ENCODE measurements at regions not wholly inside any gene's neighbourhood (a gene's known extent, or its start where the extent isn't known, plus 50 kb on each side); places are given as distances from the start of the nearest gene placed in this dataset.

DNA sequence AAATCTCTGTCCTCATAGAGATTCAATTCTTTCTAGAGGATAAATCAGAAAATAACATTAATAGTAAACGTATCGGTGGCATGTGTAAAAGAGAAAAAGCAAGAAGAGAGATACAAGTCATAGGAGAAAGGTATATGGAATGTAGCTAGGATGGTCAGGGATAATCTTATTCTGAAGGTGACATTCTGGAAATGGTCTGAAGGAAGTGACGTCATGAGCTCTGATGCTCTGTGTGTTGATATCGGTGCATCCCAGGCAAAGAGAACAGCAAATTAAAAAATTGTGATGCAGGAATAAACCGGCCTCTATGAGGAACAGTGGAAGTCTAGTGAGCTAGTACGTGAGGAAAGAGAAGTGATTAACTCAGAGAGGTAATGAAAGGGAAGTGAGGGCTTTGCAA lies 1215.8 kb downstream of the CNTNAP5 start:
- no peak overlapping the region for H3K23ac ChIP-seq (ENCODE audit: low read length in 2 of 2)
- no peak overlapping the region for H3K14ac ChIP-seq (ENCODE audit: low read length in 2 of 2)
- H3K18ac ChIP-seq (ENCODE audit: low read depth in 1 of 2, low read length in 2 of 2) = no peak overlapping the region
- H3K9ac ChIP-seq (ENCODE audit: low read length) = no peak overlapping the region
- H4K91ac ChIP-seq (ENCODE audit: low read length) = no peak overlapping the region
- no peak overlapping the region for H2AK5ac ChIP-seq (ENCODE audit: low read length, severe bottlenecking)
- H3K27me3 ChIP-seq (ENCODE audit: control insufficient read depth in 1 of 2, insufficient read depth in 1 of 2, low read length in 2 of 2) = no peaks in the 10 kb centered on the region
- WGBS = 92% methylated on average over 6 of the region's 6 CpGs
- H2AFZ ChIP-seq (ENCODE audit: low read depth, low read length) = no peak overlapping the region
- no peak overlapping the region for H2BK5ac ChIP-seq (ENCODE audit: low read depth, low read length, poor library complexity, severe bottlenecking)
- H3K9me3 ChIP-seq (ENCODE audit: control insufficient read depth, low read length) = peaks cover 6% of the 10 kb centered on the region
- H3K79me1 ChIP-seq (replicated peaks; ENCODE audit: low read length, poor library complexity, severe bottlenecking) = no peaks in the 10 kb centered on the region
- H3K27ac ChIP-seq (ENCODE audit: low read length, poor library complexity, severe bottlenecking) = no peak overlapping the region
- H3K36me3 ChIP-seq (ENCODE audit: control insufficient read depth in 1 of 2, insufficient read depth in 2 of 2, low read depth in 1 of 2, low read length in 2 of 2) = no peaks in the 10 kb centered on the region
- H3K4me1 ChIP-seq (ENCODE audit: control insufficient read depth, insufficient read depth, low read depth, low read length) = no peaks in the 10 kb centered on the region
- no peak overlapping the region for H2BK120ac ChIP-seq (ENCODE audit: low read depth, low read length)
- H2BK12ac ChIP-seq (ENCODE audit: low read length in 2 of 2) = no peak overlapping the region
- no peak overlapping the region for H3K4ac ChIP-seq (ENCODE audit: low read depth in 1 of 2, low read length in 2 of 2)
- no peak overlapping the region for H4K8ac ChIP-seq (ENCODE audit: low read length)
- no peak overlapping the region for H3K4me3 ChIP-seq (ENCODE audit: insufficient read depth in 1 of 2, low read depth in 1 of 2, low read length in 2 of 2)
- H2BK15ac ChIP-seq (ENCODE audit: low read depth, poor library complexity, severe bottlenecking) = no peak overlapping the region
- no peak for DNase-seq
- H3K4me2 ChIP-seq (ENCODE audit: low read length, poor library complexity, severe bottlenecking) = no peak overlapping the region

DNA sequence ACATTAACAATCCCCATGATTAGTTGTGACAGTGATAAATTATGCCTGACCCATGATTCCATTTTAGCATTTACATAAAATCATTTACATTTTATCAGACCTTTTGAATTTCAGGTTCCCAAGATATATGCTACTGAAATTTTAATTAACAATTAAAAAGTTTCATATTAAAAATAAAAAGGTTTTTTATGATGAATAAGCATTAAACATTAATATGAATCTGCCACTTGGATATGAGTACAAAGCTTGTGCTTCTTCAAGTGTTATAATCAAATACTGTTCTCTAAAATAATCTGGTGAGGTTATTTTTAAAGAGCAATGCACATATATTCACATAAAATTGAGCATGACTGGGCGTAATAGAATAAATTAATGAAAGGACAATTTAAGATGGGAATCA lies 1218.0 kb downstream of the CNTNAP5 start:
- 100% methylated on average over 1 of the region's 1 CpG for WGBS
- H2BK120ac ChIP-seq (ENCODE audit: low read depth, low read length) = no peak overlapping the region
- H4K8ac ChIP-seq (ENCODE audit: low read length) = no peak overlapping the region
- no peak overlapping the region for H3K4ac ChIP-seq (ENCODE audit: low read depth in 1 of 2, low read length in 2 of 2)
- DNase-seq = no peak
- H3K14ac ChIP-seq (ENCODE audit: low read length in 2 of 2) = no peak overlapping the region
- no peak overlapping the region for H3K4me2 ChIP-seq (ENCODE audit: low read length, poor library complexity, severe bottlenecking)
- H3K36me3 ChIP-seq (ENCODE audit: control insufficient read depth in 1 of 2, insufficient read depth in 2 of 2, low read depth in 1 of 2, low read length in 2 of 2) = no peaks in the 10 kb centered on the region
- H3K27ac ChIP-seq (ENCODE audit: low read length, poor library complexity, severe bottlenecking) = no peak overlapping the region
- H3K27me3 ChIP-seq (ENCODE audit: control insufficient read depth in 1 of 2, insufficient read depth in 1 of 2, low read length in 2 of 2) = no peaks in the 10 kb centered on the region
- no peak overlapping the region for H2AFZ ChIP-seq (ENCODE audit: low read depth, low read length)
- H3K4me3 ChIP-seq (ENCODE audit: insufficient read depth in 1 of 2, low read depth in 1 of 2, low read length in 2 of 2) = no peak overlapping the region
- H3K9ac ChIP-seq (ENCODE audit: low read length) = no peak overlapping the region
- H3K4me1 ChIP-seq (ENCODE audit: control insufficient read depth, insufficient read depth, low read depth, low read length) = no peaks in the 10 kb centered on the region
- no peak overlapping the region for H2BK12ac ChIP-seq (ENCODE audit: low read length in 2 of 2)
- H2AK5ac ChIP-seq (ENCODE audit: low read length, severe bottlenecking) = no peak overlapping the region
- no peak overlapping the region for H2BK15ac ChIP-seq (ENCODE audit: low read depth, poor library complexity, severe bottlenecking)
- no peaks in the 10 kb centered on the region for H3K79me1 ChIP-seq (replicated peaks; ENCODE audit: low read length, poor library complexity, severe bottlenecking)
- H2BK5ac ChIP-seq (ENCODE audit: low read depth, low read length, poor library complexity, severe bottlenecking) = no peak overlapping the region
- H3K23ac ChIP-seq (ENCODE audit: low read length in 2 of 2) = no peak overlapping the region
- H3K18ac ChIP-seq (ENCODE audit: low read depth in 1 of 2, low read length in 2 of 2) = no peak overlapping the region
- H3K9me3 ChIP-seq (ENCODE audit: control insufficient read depth, low read length) = peaks cover 6% of the 10 kb centered on the region
- H4K91ac ChIP-seq (ENCODE audit: low read length) = no peak overlapping the region

DNA sequence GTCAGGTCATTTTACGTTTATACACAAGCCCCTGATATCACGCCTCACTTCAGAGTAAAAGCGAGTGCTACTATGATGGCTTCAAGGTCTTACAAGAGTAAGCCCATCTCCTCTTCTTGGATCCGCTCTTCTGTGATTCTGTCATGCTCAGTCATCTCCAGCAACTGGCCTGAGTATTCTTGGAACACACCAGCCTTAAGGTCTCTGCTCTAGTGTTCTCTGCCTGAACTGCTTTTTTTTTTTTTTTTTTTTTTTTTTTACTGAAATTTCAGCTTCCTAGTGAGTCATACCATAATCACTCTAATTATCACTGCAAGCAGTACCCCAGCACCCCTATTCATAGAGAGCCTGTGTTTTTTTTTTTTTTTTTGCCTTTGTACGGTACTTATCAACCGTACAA lies 1228.9 kb downstream of the CNTNAP5 start:
- Histone ChIP-seq H2BK5ac (ENCODE audit: low read depth, low read length, poor library complexity, severe bottlenecking) (no peak overlapping the region), H3K9me3 (ENCODE audit: control insufficient read depth, low read length) (peaks cover 5% of the 10 kb centered on the region), H3K79me1 (replicated peaks; ENCODE audit: low read length, poor library complexity, severe bottlenecking) (no peaks in the 10 kb centered on the region), H3K27ac (ENCODE audit: low read length, poor library complexity, severe bottlenecking) (no peak overlapping the region), H3K14ac (ENCODE audit: low read length in 2 of 2) (no peak overlapping the region), H2BK12ac (ENCODE audit: low read length in 2 of 2) (no peak overlapping the region), H2AFZ (ENCODE audit: low read depth, low read length) (no peak overlapping the region), H4K91ac (ENCODE audit: low read length) (no peak overlapping the region), H3K27me3 (ENCODE audit: control insufficient read depth in 1 of 2, insufficient read depth in 1 of 2, low read length in 2 of 2) (no peaks in the 10 kb centered on the region), H3K4me3 (ENCODE audit: insufficient read depth in 1 of 2, low read depth in 1 of 2, low read length in 2 of 2) (no peak overlapping the region), H3K4me1 (ENCODE audit: control insufficient read depth, insufficient read depth, low read depth, low read length) (no peaks in the 10 kb centered on the region), H3K36me3 (ENCODE audit: control insufficient read depth in 1 of 2, insufficient read depth in 2 of 2, low read depth in 1 of 2, low read length in 2 of 2) (no peaks in the 10 kb centered on the region), H2BK15ac (ENCODE audit: low read depth, poor library complexity, severe bottlenecking) (no peak overlapping the region), H3K23ac (ENCODE audit: low read length in 2 of 2) (no peak overlapping the region), H3K18ac (ENCODE audit: low read depth in 1 of 2, low read length in 2 of 2) (no peak overlapping the region), H2BK120ac (ENCODE audit: low read depth, low read length) (no peak overlapping the region), H3K4me2 (ENCODE audit: low read length, poor library complexity, severe bottlenecking) (no peak overlapping the region), H2AK5ac (ENCODE audit: low read length, severe bottlenecking) (no peak overlapping the region), H3K4ac (ENCODE audit: low read depth in 1 of 2, low read length in 2 of 2) (no peak overlapping the region), H4K8ac (ENCODE audit: low read length) (no peak overlapping the region), H3K9ac (ENCODE audit: low read length) (no peak overlapping the region)
- no peak for DNase-seq
- 75% methylated on average over 4 of the region's 6 CpGs for WGBS

DNA sequence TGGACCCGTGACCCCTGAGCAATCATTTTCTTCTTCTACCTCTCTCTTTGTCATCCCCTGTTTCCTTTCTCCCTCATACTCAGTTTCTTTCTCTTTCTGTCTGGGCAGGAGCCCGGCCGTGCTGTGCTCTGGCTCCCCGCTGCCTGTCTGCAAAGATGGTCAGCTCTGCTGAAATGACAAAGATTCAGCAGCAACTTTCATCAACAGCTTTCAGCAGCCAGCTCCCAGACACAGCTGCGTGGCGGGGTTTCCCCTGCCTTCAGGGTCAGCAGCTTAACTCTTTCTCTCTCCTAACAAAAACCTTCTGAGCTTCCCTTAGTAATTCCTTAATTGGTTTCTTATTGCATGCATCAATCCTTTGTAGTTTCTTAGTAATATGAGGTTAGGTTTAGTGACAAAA lies 1234.4 kb downstream of the CNTNAP5 start:
- Histone ChIP-seq H3K4me1 (ENCODE audit: control insufficient read depth, insufficient read depth, low read depth, low read length) (no peaks in the 10 kb centered on the region), H3K4ac (ENCODE audit: low read depth in 1 of 2, low read length in 2 of 2) (no peak overlapping the region), H3K27ac (ENCODE audit: low read length, poor library complexity, severe bottlenecking) (no peak overlapping the region), H3K36me3 (ENCODE audit: control insufficient read depth in 1 of 2, insufficient read depth in 2 of 2, low read depth in 1 of 2, low read length in 2 of 2) (no peaks in the 10 kb centered on the region), H3K18ac (ENCODE audit: low read depth in 1 of 2, low read length in 2 of 2) (no peak overlapping the region), H2BK15ac (ENCODE audit: low read depth, poor library complexity, severe bottlenecking) (no peak overlapping the region), H2AFZ (ENCODE audit: low read depth, low read length) (no peak overlapping the region), H4K8ac (ENCODE audit: low read length) (no peak overlapping the region), H3K27me3 (ENCODE audit: control insufficient read depth in 1 of 2, insufficient read depth in 1 of 2, low read length in 2 of 2) (no peaks in the 10 kb centered on the region), H4K91ac (ENCODE audit: low read length) (no peak overlapping the region), H3K9ac (ENCODE audit: low read length) (no peak overlapping the region), H2BK12ac (ENCODE audit: low read length in 2 of 2) (no peak overlapping the region), H3K4me3 (ENCODE audit: insufficient read depth in 1 of 2, low read depth in 1 of 2, low read length in 2 of 2) (no peak overlapping the region), H3K4me2 (ENCODE audit: low read length, poor library complexity, severe bottlenecking) (no peak overlapping the region), H3K79me1 (replicated peaks; ENCODE audit: low read length, poor library complexity, severe bottlenecking) (no peaks in the 10 kb centered on the region), H3K9me3 (ENCODE audit: control insufficient read depth, low read length) (no peaks in the 10 kb centered on the region), H2BK120ac (ENCODE audit: low read depth, low read length) (no peak overlapping the region), H2AK5ac (ENCODE audit: low read length, severe bottlenecking) (no peak overlapping the region), H3K14ac (ENCODE audit: low read length in 2 of 2) (no peak overlapping the region), H2BK5ac (ENCODE audit: low read depth, low read length, poor library complexity, severe bottlenecking) (no peak overlapping the region), H3K23ac (ENCODE audit: low read length in 2 of 2) (no peak overlapping the region)
- 62% methylated on average over 6 of the region's 6 CpGs for WGBS
- no peak for DNase-seq
